ENCODE measurements at regions not wholly inside any gene's neighbourhood (a gene's known extent, or its start where the extent isn't known, plus 50 kb on each side); places are given as distances from the start of the nearest gene placed in this dataset.

DNA sequence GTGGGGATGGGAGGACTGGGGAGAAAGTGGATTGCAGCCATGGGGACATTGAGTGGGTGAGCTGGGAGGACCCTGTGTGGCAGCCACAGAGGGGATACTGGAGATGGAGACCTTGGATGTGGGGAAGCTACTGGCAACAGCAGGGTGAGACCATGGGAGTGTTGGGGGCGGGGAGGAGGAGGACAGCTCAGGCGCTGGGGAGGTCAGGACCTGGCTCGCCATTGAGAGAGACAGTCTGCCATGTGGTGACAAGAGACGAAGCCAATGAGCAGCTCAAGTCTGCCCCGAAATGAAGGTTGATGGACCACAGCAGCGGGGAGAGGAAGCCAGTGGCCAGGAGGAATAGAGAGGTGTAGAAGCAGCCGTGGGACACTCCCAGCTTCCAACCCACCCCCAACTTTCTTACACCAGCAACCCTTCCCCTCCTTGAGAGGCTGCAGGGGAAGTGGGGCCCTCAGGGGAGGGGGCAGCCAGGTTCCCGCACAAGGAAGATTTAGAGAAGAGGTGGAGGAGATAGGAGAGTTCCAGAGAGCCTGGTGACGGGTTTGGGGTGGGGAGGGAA, 118.1 kb downstream of the ASB7 start:
- H3K4me3 ChIP-seq (ENCODE audit: low read depth in 2 of 2, low read length in 1 of 2) = no peak overlapping the region
- H3K9me3 ChIP-seq = no peaks in the 10 kb centered on the region
- H3K4me2 ChIP-seq = peak overlapping the region; percentile 85
- peaks cover 24% of the 10 kb centered on the region for H3F3A ChIP-seq (replicated peaks; ENCODE audit: insufficient read depth)
- no peaks in the 10 kb centered on the region for H4K20me1 ChIP-seq (ENCODE audit: insufficient read depth)
- CTCF ChIA-PET = interaction anchor here (2.0 kb wide), 1 partner anchor 8 kb away, joined by 5 read pairs; no protein-coding TSS in a partner anchor
- DNase-seq = no peak
- H3K9ac ChIP-seq = peak overlapping the region; percentile 85
- H3K4me1 ChIP-seq (ENCODE audit: control insufficient read depth in 1 of 2, insufficient read depth in 2 of 2, low read depth in 1 of 2, low read length in 1 of 2) = peaks cover 17 to 33% of the 10 kb centered on the region in 2 experiments; a peak in 3 of 4 replicates
- no peaks in the 10 kb centered on the region for H3K27me3 ChIP-seq (ENCODE audit: insufficient read depth)
- POLR2A ChIA-PET = no interaction called here
- 86% methylated on average over 9 of the region's 9 CpGs for WGBS (ENCODE audit: low lambda C conversion rate)
- H3K27ac ChIP-seq (ENCODE audit: low read depth in 2 of 2, low read length in 1 of 2) = peak overlapping the region in 1 of 2 experiments; percentile 100; a peak in 2 of 4 replicates
- H3K36me3 ChIP-seq (replicated peaks in 1 of 2; ENCODE audit: control insufficient read depth in 1 of 2, insufficient read depth in 2 of 2, low read length in 1 of 2) = no peaks in the 10 kb centered on the region
- H3K79me2 ChIP-seq (ENCODE audit: insufficient read depth) = no peaks in the 10 kb centered on the region
- H2AFZ ChIP-seq (ENCODE audit: low read depth) = peak overlapping the region; percentile 21; the same call in 1 of the 2 replicates
- TF ChIP-seq, protein P1, sequence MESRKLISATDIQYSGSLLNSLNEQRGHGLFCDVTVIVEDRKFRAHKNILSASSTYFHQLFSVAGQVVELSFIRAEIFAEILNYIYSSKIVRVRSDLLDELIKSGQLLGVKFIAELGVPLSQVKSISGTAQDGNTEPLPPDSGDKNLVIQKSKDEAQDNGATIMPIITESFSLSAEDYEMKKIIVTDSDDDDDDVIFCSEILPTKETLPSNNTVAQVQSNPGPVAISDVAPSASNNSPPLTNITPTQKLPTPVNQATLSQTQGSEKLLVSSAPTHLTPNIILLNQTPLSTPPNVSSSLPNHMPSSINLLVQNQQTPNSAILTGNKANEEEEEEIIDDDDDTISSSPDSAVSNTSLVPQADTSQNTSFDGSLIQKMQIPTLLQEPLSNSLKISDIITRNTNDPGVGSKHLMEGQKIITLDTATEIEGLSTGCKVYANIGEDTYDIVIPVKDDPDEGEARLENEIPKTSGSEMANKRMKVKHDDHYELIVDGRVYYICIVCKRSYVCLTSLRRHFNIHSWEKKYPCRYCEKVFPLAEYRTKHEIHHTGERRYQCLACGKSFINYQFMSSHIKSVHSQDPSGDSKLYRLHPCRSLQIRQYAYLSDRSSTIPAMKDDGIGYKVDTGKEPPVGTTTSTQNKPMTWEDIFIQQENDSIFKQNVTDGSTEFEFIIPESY (IDR thresholded peaks at IDR 0.05; ENCODE audit: borderline replicate concordance, low read depth) = no peak
- TF ChIP-seq POLR2AphosphoS5 (IDR thresholded peaks at IDR 0.05; ENCODE audit: low read depth, low read length) = no peak
- no peak for TF ChIP-seq TAF1 (IDR thresholded peaks at IDR 0.05; ENCODE audit: borderline replicate concordance, low read depth, low read length)
- TF ChIP-seq MEF2A (IDR thresholded peaks at IDR 0.05; ENCODE audit: borderline replicate concordance, low read depth) = no peak
- TF ChIP-seq USF1 (IDR thresholded peaks at IDR 0.05; ENCODE audit: borderline replicate concordance, low read depth) = no peak
- TF ChIP-seq NRF1 (IDR thresholded peaks at IDR 0.05; ENCODE audit: low read depth, low read length) = no peak
- TF ChIP-seq RXRA (IDR thresholded peaks at IDR 0.05; ENCODE audit: borderline replicate concordance, low read depth) = no peak
- TF ChIP-seq GATA2 (CRISPR knock-in tag; IDR thresholded peaks at IDR 0.05) = no peak
- no peak for TF ChIP-seq EP300 (IDR thresholded peaks at IDR 0.05; ENCODE audit: borderline replicate concordance in 1 of 2, low read depth in 1 of 2, low read length in 1 of 2)
- TF ChIP-seq RFX5 (IDR thresholded peaks at IDR 0.05; ENCODE audit: low read length) = no peak
- TF ChIP-seq, protein P2, sequence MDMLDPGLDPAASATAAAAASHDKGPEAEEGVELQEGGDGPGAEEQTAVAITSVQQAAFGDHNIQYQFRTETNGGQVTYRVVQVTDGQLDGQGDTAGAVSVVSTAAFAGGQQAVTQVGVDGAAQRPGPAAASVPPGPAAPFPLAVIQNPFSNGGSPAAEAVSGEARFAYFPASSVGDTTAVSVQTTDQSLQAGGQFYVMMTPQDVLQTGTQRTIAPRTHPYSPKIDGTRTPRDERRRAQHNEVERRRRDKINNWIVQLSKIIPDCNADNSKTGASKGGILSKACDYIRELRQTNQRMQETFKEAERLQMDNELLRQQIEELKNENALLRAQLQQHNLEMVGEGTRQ (IDR thresholded peaks at IDR 0.05; ENCODE audit: borderline replicate concordance, low read depth, low read length) = no peak
- no peak for TF ChIP-seq RAD21 (IDR thresholded peaks at IDR 0.05; ENCODE audit: low read length)
- TF ChIP-seq JUND (IDR thresholded peaks at IDR 0.05) = no peak
- TF ChIP-seq FOXM1 (IDR thresholded peaks at IDR 0.05; ENCODE audit: low read depth) = no peak
- TF ChIP-seq RCOR1 (IDR thresholded peaks at IDR 0.05; ENCODE audit: low read length) = no peak
- no peak for TF ChIP-seq EZH2phosphoT487 (IDR thresholded peaks at IDR 0.05; ENCODE audit: borderline replicate concordance, low read depth)
- no peak for TF ChIP-seq FOSL2 (IDR thresholded peaks at IDR 0.05; ENCODE audit: borderline replicate concordance, low read depth)
- TF ChIP-seq FOXJ3 (CRISPR knock-in tag; IDR thresholded peaks at IDR 0.05) = no peak
- H3K9me2 ChIP-seq = no peaks in the 10 kb centered on the region
